ENCODE measurements at regions not wholly inside any gene's neighbourhood (a gene's known extent, or its start where the extent isn't known, plus 50 kb on each side); places are given as distances from the start of the nearest gene placed in this dataset.

GRCh38 chr3:139095803-139096466 lies 51.2 kb upstream of the PRR23C start:
- no peak for TF ChIP-seq POLR2A (IDR thresholded peaks at IDR 0.05)
- TF ChIP-seq CTCF (IDR thresholded peaks at IDR 0.05) = no peak

Measured in esophagus squamous epithelium (tissue), 4 donors.